Kidney (tissue), 13 donors: ENCODE measurements at regions not wholly inside any gene's neighbourhood (a gene's known extent, or its start where the extent isn't known, plus 50 kb on each side); places are given as distances from the start of the nearest gene placed in this dataset.

Experiments
- DNase-seq, 5 donors: peaks; one replicate each; pipeline ENCODE4 v3.0.0-alpha.2; 2013 to 2020
- FAIRE-seq: peaks from 2 replicates; lab custom pipeline; 2012; peaks lifted over from hg19 to GRCh38; lab: Jason Lieb, UNC
- H3K27ac ChIP-seq, 2 donors: one replicate each; pipeline ENCODE4 v1.7.0; 2013; ENCODE audit warnings: low read depth in 2 of 2, low read length in 2 of 2, inconsistent platforms in 1 of 2
- H3K27me3 ChIP-seq: one replicate; pipeline ENCODE4 v1.7.1; 2013; ENCODE audit warnings: low read length, inconsistent platforms; ENCODE audit not compliant: control insufficient read depth, insufficient read depth
- H3K36me3 ChIP-seq, 3 donors: one replicate each; pipeline versions ENCODE4 v1.7.0 to v1.7.1; 2013; ENCODE audit warnings: low read length in 3 of 3, control low read depth in 1 of 3, inconsistent platforms in 1 of 3; ENCODE audit not compliant: insufficient read depth in 3 of 3, control insufficient read depth in 2 of 3
- H3K4me1 ChIP-seq, 3 donors: one replicate each; pipeline versions ENCODE4 v1.7.0 to v1.7.1; 2013; ENCODE audit warnings: low read length in 3 of 3, inconsistent platforms in 1 of 3, low read depth in 1 of 3; ENCODE audit not compliant: control insufficient read depth in 2 of 3, insufficient read depth in 2 of 3
- H3K4me3 ChIP-seq, 3 donors: one replicate each; pipeline versions ENCODE4 v1.7.0 to v1.8.1; 2013; ENCODE audit warnings: low read length in 3 of 3, control low read depth in 1 of 3, inconsistent platforms in 1 of 3
- H3K9ac ChIP-seq, 3 donors: one replicate each; pipeline versions ENCODE4 v1.7.0 to v1.7.1; 2013; ENCODE audit warnings: low read length in 3 of 3, control low read depth in 1 of 3, inconsistent platforms in 1 of 3
- H3K9me3 ChIP-seq, 3 donors: one replicate each; pipeline versions ENCODE4 v1.7.0 to v1.7.1; 2013; ENCODE audit warnings: low read length in 3 of 3, control low read depth in 1 of 3, inconsistent platforms in 1 of 3; ENCODE audit not compliant: control insufficient read depth in 2 of 3, insufficient read depth in 1 of 3
- CTCF ChIP-seq: IDR thresholded peaks from 3 replicates; pipeline ENCODE4 v1.5.1; 2012; ENCODE audit warnings: mild to moderate bottlenecking, moderate library complexity, borderline replicate concordance; ENCODE audit not compliant: insufficient read depth; ENCODE audit errors: extremely low read depth
- intact Hi-C: fragments of 100-400 bp; cut with DNase I; formaldehyde crosslinking; loops from one replicate; pipeline ENCODE4 v1.11.1; 2022
- donor health status: control.
- donor health status: control.
- donor health status: control.
- donor health status: control.
- donor health status: control.
- donor health status: DM: yes; HTN: yes; CAD: no.
- donor health status: Normal renal cell carcinoma (clear cell type).

GRCh38 chr14:25869854-25870253 is 728.0 kb downstream of the NOVA1 start:
- H3K9ac ChIP-seq: no peak overlapping the region
- H3K4me3 ChIP-seq: no peak overlapping the region
- DNase-seq (no peak), FAIRE-seq (no peak)
- intact Hi-C loops: no loop called here
- no peaks in the 10 kb centered on the region for H3K27me3 ChIP-seq
- no peaks in the 10 kb centered on the region for H3K36me3 ChIP-seq
- H3K4me1 ChIP-seq: no peaks in the 10 kb centered on the region
- H3K9me3 ChIP-seq: no peaks in the 10 kb centered on the region
- H3K27ac ChIP-seq: no peak overlapping the region
- no peak for TF ChIP-seq CTCF

- FAIRE-seq: no peak
- H3K4me1 ChIP-seq: no peaks in the 10 kb centered on the region
- no peaks in the 10 kb centered on the region for H3K9me3 ChIP-seq
- H3K27ac ChIP-seq: no peak overlapping the region
- H3K4me3 ChIP-seq: no peak overlapping the region
- DNase-seq: no peak
- no peak overlapping the region for H3K9ac ChIP-seq
- H3K36me3 ChIP-seq: no peaks in the 10 kb centered on the region
- H3K27me3 ChIP-seq: no peaks in the 10 kb centered on the region
- TF ChIP-seq CTCF: no peak
- intact Hi-C loops: no loop called here
Measured at GRCh38 chr14:25868521-25869314, 729.1 kb downstream of the NOVA1 start.

- TF ChIP-seq CTCF: no peak
- no peak for FAIRE-seq
- no peak overlapping the region for H3K9ac ChIP-seq
- H3K27me3 ChIP-seq: no peaks in the 10 kb centered on the region
- no peaks in the 10 kb centered on the region for H3K36me3 ChIP-seq
- H3K4me3 ChIP-seq: no peak overlapping the region
- no peak for DNase-seq
- no peak overlapping the region for H3K27ac ChIP-seq
- no peaks in the 10 kb centered on the region for H3K4me1 ChIP-seq
- intact Hi-C loops: no loop called here
- no peaks in the 10 kb centered on the region for H3K9me3 ChIP-seq
Measured at GRCh38 chr14:25861406-25861805, 736.4 kb downstream of the NOVA1 start.
